SK-N-SH treated with all-trans-retinoic acid at 6 μM for 48 hours (cell line): ENCODE measurements at regions not wholly inside any gene's neighbourhood (a gene's known extent, or its start where the extent isn't known, plus 50 kb on each side); places are given as distances from the start of the nearest gene placed in this dataset.
"Not testable (repeated sequence)": the region's sequence is repeated elsewhere in the genome, so short reads cannot be mapped to it uniquely, and the experiment has no call there.

Experiments used
- ATAC-seq: fragments of 200-7000 bp; cut with Tn5 transposase; 3 replicates; pipeline ENCODE4 v1.9.1; 2020; ENCODE audit warnings: mild to moderate bottlenecking, moderate library complexity
- ARNTL ChIP-seq: fragments of 450-650 bp; formaldehyde crosslinking; IDR thresholded peaks from 2 replicates; pipeline ENCODE4 v1.5.0; 2020; ENCODE audit warnings: low read depth, mild to moderate bottlenecking, moderate library complexity, borderline replicate concordance
- BACH2 ChIP-seq: fragments of 250-450 bp; sonication (Bioruptor Pico); IDR thresholded peaks from 2 replicates; pipeline ENCODE4 v1.9.0; 2021; ENCODE audit warnings: mild to moderate bottlenecking, borderline replicate concordance
- CREB5 ChIP-seq: fragments of 250-450 bp; sonication (Bioruptor Pico); IDR thresholded peaks from 2 replicates; pipeline ENCODE4 v1.5.1; 2020; ENCODE audit warnings: low read depth, mild to moderate bottlenecking, moderate library complexity
- CSDC2 ChIP-seq: fragments of 250-450 bp; sonication (Bioruptor Pico); IDR thresholded peaks from 2 replicates; pipeline ENCODE4 v1.5.0; 2020; ENCODE audit warnings: mild to moderate bottlenecking, moderate library complexity
- CSRNP3 ChIP-seq: fragments of 250-450 bp; sonication (Bioruptor Pico); IDR thresholded peaks from 2 replicates; pipeline ENCODE4 v1.5.1; 2021; ENCODE audit warnings: mild to moderate bottlenecking, moderate library complexity
- ESRRG ChIP-seq: fragments of 250-450 bp; sonication (Bioruptor Pico); IDR thresholded peaks from 2 replicates; pipeline ENCODE4 v1.6.1; 2021; ENCODE audit warnings: mild to moderate bottlenecking
- OSR1 ChIP-seq: fragments of 250-450 bp; sonication (Bioruptor Pico); IDR thresholded peaks from 2 replicates; pipeline ENCODE4 v1.8.0; 2022; ENCODE audit warnings: moderate library complexity, mild to moderate bottlenecking, inconsistent platforms
- PATZ1 ChIP-seq: fragments of 250-450 bp; sonication (Bioruptor Pico); IDR thresholded peaks from 2 replicates; pipeline ENCODE4 v1.8.0; 2020; ENCODE audit warnings: mild to moderate bottlenecking, moderate library complexity, borderline replicate concordance
- POU6F1 ChIP-seq: fragments of 250-450 bp; sonication (Bioruptor Pico); IDR thresholded peaks from 2 replicates; pipeline ENCODE4 v1.8.0; 2021; ENCODE audit warnings: low read depth, mild to moderate bottlenecking, moderate library complexity, borderline replicate concordance
- PPARA ChIP-seq: fragments of 250-450 bp; sonication (Bioruptor Pico); IDR thresholded peaks from 2 replicates; pipeline ENCODE4 v1.5.0; 2020; ENCODE audit warnings: mild to moderate bottlenecking, borderline replicate concordance
- RARB ChIP-seq: fragments of 250-450 bp; sonication (Bioruptor Pico); IDR thresholded peaks from 2 replicates; pipeline ENCODE4 v1.8.0; 2021; ENCODE audit warnings: mild to moderate bottlenecking, moderate library complexity
- SNAI2 ChIP-seq: fragments of 250-450 bp; sonication (Bioruptor Pico); IDR thresholded peaks from 2 replicates; pipeline ENCODE4 v1.5.0; 2020; ENCODE audit warnings: mild to moderate bottlenecking, moderate library complexity
- TCF4 ChIP-seq: fragments of 250-450 bp; sonication (Bioruptor Pico); IDR thresholded peaks from 2 replicates; pipeline ENCODE4 v1.8.0; 2021; ENCODE audit warnings: mild to moderate bottlenecking, moderate library complexity, borderline replicate concordance
- TSHZ2 ChIP-seq: fragments of 250-450 bp; sonication (Bioruptor Pico); IDR thresholded peaks from 2 replicates; pipeline ENCODE4 v1.5.0; 2020; ENCODE audit warnings: mild to moderate bottlenecking, moderate library complexity
- ZC3H10 ChIP-seq: fragments of 250-450 bp; sonication (Bioruptor Pico); IDR thresholded peaks from 2 replicates; pipeline ENCODE4 v1.5.1; 2021; ENCODE audit warnings: mild to moderate bottlenecking, moderate library complexity
- ZFP3 ChIP-seq: fragments of 250-450 bp; sonication (Bioruptor Pico); IDR thresholded peaks from 2 replicates; pipeline ENCODE4 v1.5.0; 2020; ENCODE audit warnings: mild to moderate bottlenecking, moderate library complexity
- ZFP30 ChIP-seq: fragments of 450-650 bp; formaldehyde crosslinking; IDR thresholded peaks from 2 replicates; pipeline ENCODE4 v1.5.0; 2022; ENCODE audit warnings: mild to moderate bottlenecking, moderate library complexity
- ZNF565 ChIP-seq: fragments of 450-650 bp; formaldehyde crosslinking; conservative IDR thresholded peaks from 2 replicates; pipeline ENCODE4 v1.5.0; 2020; ENCODE audit warnings: low read depth, mild to moderate bottlenecking, moderate library complexity
- ZNF8 ChIP-seq: fragments of 450-650 bp; formaldehyde crosslinking; IDR thresholded peaks from 2 replicates; pipeline ENCODE4 v1.5.0; 2020; ENCODE audit warnings: mild to moderate bottlenecking, moderate library complexity

- no peak for TF ChIP-seq PATZ1 (CRISPR knock-in tag)
These were observed 83.4 kb upstream of the NUPR2 start (continued) for GRCh38 chr7:56199639-56200038.

- not testable (repeated sequence) for ATAC-seq
These were observed 80.0 kb upstream of the NUPR2 start for GRCh38 chr7:56196195-56196594.

GRCh38 chr7:56188823-56189346 is 72.7 kb upstream of the NUPR2 start:
- ATAC-seq, result no peak
- TF ChIP-seq ZNF565 (CRISPR knock-in tag) (no peak), ARNTL (no peak), ZFP3 (CRISPR knock-in tag) (no peak), PATZ1 (CRISPR knock-in tag) (no peak), TCF4 (no peak), ESRRG (CRISPR knock-in tag) (no peak), SNAI2 (no peak), ZNF8 (CRISPR knock-in tag) (no peak), CREB5 (CRISPR knock-in tag) (no peak), RARB (CRISPR knock-in tag) (no peak), ZC3H10 (no peak), BACH2 (no peak), CSRNP3 (CRISPR knock-in tag) (no peak), PPARA (no peak), TSHZ2 (CRISPR knock-in tag) (no peak), OSR1 (CRISPR knock-in tag) (no peak), ZFP30 (CRISPR knock-in tag) (no peak), POU6F1 (CRISPR knock-in tag) (no peak), CSDC2 (CRISPR knock-in tag) (no peak)
- TF ChIP-seq, all 23 proteins: peak for 0
